BE2C (cell line): ENCODE measurements at regions not wholly inside any gene's neighbourhood (a gene's known extent, or its start where the extent isn't known, plus 50 kb on each side); places are given as distances from the start of the nearest gene placed in this dataset.
"Not testable (repeated sequence)": the region's sequence is repeated elsewhere in the genome, so short reads cannot be mapped to it uniquely, and the experiment has no call there.

Source experiments
- DNase-seq: peaks from one replicate; pipeline ENCODE4 v3.0.0-alpha.2; 2020
- H3K27me3 ChIP-seq: fragments of 250-450 bp; sonication (Bioruptor Pico); 2 replicates; pipeline ENCODE4 v1.5.1; 2020; ENCODE audit warnings: mild to moderate bottlenecking
- H3K36me3 ChIP-seq: fragments of 250-450 bp; sonication (Bioruptor Pico); 2 replicates; pipeline ENCODE4 v1.5.1; 2020; ENCODE audit warnings: mild to moderate bottlenecking
- H3K4me1 ChIP-seq: fragments of 250-450 bp; sonication (Bioruptor Pico); 2 replicates; pipeline ENCODE4 v1.5.1; 2020
- H3K4me3 ChIP-seq: 2 replicates; pipeline ENCODE4 v1.5.1; 2011; ENCODE audit warnings: low read depth, low read length
- H3K9me3 ChIP-seq: fragments of 250-450 bp; sonication (Bioruptor Pico); 2 replicates; pipeline ENCODE4 v1.5.1; 2020
- TF ChIP-seq, protein P1 (sequence below): IDR thresholded peaks from 2 replicates; pipeline ENCODE4 v1.5.1; 2012; ENCODE audit warnings: mild to moderate bottlenecking, low read depth, low read length

DNA sequence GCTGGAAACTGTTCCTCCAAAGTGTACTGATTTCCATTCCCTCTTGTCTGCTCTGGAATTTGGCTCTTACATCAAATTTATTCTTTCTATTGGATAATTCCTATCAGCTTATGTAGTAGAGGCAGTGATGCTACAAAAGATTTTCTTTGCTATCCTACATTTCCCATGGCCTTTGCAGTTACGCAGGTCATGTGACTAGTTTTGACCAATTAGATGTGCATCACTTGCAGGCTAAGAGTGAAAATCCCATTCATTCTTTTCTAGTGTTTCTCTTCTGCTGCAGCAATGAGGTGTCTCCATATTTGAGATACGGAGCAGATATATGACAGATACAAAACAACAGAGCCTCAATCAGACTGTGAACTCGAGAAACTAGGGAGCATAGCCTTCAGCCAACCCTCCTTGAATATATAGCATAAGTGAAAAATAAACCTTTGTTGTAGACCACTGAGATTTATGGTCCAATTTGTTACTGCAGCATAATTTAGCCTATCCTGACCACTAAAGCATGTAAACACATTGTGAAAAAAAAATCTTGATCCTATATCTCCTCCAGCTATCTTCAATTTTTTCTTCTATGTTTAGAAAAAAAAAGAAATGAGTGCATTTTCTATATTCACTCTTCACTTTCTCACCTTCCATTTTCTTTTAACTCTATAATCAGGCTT lies 102.0 kb downstream of the HNMT start:
- no peaks in the 10 kb centered on the region for H3K4me1 ChIP-seq
- no peak overlapping the region for H3K4me3 ChIP-seq
- no peaks in the 10 kb centered on the region for H3K9me3 ChIP-seq
- TF ChIP-seq, protein P1, sequence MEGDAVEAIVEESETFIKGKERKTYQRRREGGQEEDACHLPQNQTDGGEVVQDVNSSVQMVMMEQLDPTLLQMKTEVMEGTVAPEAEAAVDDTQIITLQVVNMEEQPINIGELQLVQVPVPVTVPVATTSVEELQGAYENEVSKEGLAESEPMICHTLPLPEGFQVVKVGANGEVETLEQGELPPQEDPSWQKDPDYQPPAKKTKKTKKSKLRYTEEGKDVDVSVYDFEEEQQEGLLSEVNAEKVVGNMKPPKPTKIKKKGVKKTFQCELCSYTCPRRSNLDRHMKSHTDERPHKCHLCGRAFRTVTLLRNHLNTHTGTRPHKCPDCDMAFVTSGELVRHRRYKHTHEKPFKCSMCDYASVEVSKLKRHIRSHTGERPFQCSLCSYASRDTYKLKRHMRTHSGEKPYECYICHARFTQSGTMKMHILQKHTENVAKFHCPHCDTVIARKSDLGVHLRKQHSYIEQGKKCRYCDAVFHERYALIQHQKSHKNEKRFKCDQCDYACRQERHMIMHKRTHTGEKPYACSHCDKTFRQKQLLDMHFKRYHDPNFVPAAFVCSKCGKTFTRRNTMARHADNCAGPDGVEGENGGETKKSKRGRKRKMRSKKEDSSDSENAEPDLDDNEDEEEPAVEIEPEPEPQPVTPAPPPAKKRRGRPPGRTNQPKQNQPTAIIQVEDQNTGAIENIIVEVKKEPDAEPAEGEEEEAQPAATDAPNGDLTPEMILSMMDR: no peak
- DNase-seq: no peak
- H3K36me3 ChIP-seq: no peaks in the 10 kb centered on the region
- no peaks in the 10 kb centered on the region for H3K27me3 ChIP-seq

DNA sequence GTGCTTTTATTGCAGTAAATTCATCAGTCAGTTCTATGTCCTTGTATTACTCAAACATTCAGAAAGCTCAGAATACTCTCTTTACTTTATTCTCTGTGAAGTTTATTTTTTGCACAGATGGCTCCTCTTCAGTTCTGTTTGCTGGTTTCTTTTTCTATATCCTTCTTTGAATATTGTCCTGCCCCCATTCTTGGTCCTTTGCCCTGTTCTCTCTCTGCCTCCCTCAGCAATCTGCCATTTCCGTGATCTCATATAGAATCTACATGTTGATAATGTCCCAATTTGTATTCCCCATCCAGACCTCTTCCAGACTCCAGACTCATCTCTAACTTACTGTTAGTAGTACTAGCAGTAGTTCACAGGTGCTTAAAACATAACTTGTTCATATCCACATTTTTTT lies 102.6 kb downstream of the HNMT start:
- Histone ChIP-seq H3K9me3 (no peaks in the 10 kb centered on the region), H3K4me1 (no peaks in the 10 kb centered on the region), H3K4me3 (no peak overlapping the region), H3K27me3 (no peaks in the 10 kb centered on the region), H3K36me3 (no peaks in the 10 kb centered on the region)
- DNase-seq: no peak
- TF ChIP-seq, protein P1: no peak

DNA sequence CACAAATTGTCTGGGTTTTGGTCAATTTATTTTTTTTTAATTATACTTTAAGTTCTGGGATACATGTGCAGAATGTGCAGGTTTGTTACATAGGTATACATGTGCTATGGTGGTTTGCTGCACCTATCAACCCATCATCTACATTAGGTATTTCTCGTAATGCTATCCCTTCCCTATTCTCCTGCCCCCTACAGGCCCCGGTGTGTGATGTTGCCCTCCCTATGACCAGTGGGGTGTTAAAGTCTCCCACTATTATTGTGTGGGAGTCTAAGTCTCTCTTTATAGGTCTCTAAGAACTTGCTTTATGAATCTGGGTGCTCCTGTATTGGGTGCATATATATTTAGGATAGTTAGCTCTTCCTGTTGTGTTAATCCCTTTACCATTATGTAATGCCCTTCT lies 104.4 kb downstream of the HNMT start:
- not testable (repeated sequence) for H3K4me1 ChIP-seq, H3K36me3 ChIP-seq, H3K9me3 ChIP-seq, H3K27me3 ChIP-seq, H3K4me3 ChIP-seq, DNase-seq

DNA sequence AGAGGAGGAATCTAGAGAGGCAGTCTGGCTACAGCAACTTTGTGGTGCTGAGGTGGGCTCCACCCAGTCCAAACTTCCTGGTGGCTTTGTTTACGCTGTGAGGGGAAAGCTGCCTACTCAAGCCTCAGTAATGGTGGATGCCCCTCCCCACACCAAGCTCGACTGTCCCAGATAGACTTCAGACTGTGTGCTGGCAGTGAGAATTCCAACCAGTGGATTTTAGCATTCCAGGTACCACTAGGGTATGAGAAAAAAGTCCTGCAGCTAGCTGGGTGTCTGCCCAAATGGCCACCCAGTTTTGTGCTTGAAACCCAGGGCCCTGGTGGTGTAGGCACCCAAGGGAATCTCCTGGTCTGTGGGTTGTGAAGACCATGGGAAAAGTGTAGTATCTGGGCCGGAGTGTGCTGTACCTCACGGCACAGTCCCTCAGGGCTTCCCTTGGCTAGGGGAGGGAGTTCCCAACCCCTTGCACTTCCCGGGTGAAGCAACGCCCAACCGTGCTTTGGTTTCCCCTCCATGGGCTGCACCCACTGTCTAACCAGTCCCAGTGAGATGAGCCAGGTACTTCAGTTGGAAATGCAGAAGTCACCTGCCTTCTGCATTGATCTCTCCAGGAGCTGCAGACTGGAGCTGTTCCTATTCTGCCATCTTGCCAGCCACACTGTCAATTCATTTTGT lies 106.9 kb downstream of the HNMT start:
- not testable (repeated sequence) for H3K36me3 ChIP-seq, H3K9me3 ChIP-seq, H3K4me3 ChIP-seq, H3K4me1 ChIP-seq, H3K27me3 ChIP-seq, DNase-seq

DNA sequence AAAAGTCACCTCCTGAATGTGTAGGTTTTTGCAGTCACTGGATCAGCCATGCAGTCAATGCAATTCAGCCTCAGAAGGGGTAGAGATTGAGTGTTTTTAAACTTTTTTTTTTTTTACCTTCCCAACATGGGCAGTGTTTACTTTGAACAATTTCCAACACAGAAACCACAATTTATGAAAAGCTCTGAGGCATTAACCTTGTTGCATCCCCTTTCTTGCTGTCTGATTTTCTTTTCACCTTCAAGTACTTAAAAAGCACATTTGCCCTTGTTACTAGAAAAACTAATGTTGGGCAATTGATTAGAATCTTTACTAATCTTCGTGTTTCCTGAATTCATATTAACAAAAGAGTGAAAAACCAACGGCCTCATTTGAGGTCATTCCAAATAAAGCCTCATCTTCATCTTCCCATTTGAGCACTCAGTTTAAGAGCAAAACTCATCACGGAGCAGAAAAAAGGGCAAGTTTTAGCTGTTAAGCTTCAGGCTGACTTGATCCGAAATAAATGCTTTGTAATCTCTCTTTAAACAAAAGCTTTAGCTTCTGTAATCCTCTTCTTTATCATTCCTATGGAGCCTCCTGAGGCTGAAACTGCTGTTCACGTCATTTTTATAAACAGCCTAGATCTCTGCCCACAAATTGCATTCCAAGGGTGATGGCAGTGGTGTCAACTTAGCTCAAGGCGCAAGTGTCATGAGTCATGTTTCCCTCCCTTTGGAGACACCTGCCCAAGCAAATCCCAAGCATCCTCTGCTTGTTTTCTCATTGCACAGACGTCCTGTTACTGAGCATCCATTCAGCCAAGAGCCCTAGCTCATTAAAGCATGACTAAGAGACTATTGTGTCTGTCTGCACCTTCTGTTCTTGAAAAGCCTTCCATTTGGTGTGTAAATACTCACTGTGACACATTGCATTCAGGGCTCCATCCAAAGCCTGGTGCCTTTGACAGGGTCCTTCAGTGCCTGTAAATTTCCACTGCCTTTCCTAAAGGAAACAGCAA lies 107.7 kb downstream of the HNMT start:
- Histone ChIP-seq H3K36me3 (no peaks in the 10 kb centered on the region), H3K4me1 (no peaks in the 10 kb centered on the region), H3K27me3 (no peaks in the 10 kb centered on the region), H3K9me3 (no peaks in the 10 kb centered on the region), H3K4me3 (no peak overlapping the region)
- TF ChIP-seq, protein P1: no peak
- DNase-seq: no peak

DNA sequence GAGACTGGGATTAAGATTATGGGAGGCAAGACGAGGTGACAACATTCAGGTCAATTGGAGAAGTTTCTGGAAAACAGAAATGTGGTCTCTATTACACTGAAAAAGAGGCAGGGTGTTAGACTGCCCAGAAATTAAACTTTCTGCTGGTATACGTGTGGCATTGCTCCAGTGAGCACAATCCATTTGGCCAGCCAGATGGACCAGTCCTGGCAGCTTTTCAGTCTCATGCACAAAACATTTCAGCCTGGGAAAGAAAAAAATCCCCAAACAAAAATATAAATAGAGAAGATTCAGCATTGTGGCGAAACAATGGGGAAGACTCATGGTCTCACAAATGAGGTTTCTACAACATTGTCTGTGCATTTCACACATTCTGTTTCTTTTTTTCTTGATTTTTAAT lies 113.9 kb downstream of the HNMT start:
- Histone ChIP-seq H3K4me3 (no peak overlapping the region), H3K36me3 (no peaks in the 10 kb centered on the region), H3K9me3 (no peaks in the 10 kb centered on the region), H3K4me1 (no peaks in the 10 kb centered on the region), H3K27me3 (no peaks in the 10 kb centered on the region)
- TF ChIP-seq, protein P1: no peak
- DNase-seq: no peak
